ENCODE measurements at regions not wholly inside any gene's neighbourhood (a gene's known extent, or its start where the extent isn't known, plus 50 kb on each side); places are given as distances from the start of the nearest gene placed in this dataset.

GRCh38 chr2:147394179-147394790 lies 450.5 kb upstream of the ACVR2A start:
- DNase-seq, result no peak

GRCh38 chr2:147392180-147392579 lies 452.6 kb upstream of the ACVR2A start:
- no peak for DNase-seq

GRCh38 chr2:147390475-147390874 lies 454.4 kb upstream of the ACVR2A start:
- DNase-seq, result no peak

- DNase-seq, result no peak
These were observed 455.6 kb upstream of the ACVR2A start for GRCh38 chr2:147389218-147389617.

- no peak for DNase-seq
These were observed 456.6 kb upstream of the ACVR2A start for GRCh38 chr2:147388217-147388616.

GRCh38 chr2:147386284-147386683 lies 458.5 kb upstream of the ACVR2A start:
- no peak for DNase-seq

GRCh38 chr2:147385600-147385999 lies 459.2 kb upstream of the ACVR2A start:
- DNase-seq, result no peak

GRCh38 chr2:147384659-147385058 lies 460.2 kb upstream of the ACVR2A start:
- DNase-seq, result no peak

- no peak for DNase-seq
These were observed 462.4 kb upstream of the ACVR2A start for GRCh38 chr2:147382322-147382948.

GRCh38 chr2:147378403-147378802 lies 466.4 kb upstream of the ACVR2A start:
- DNase-seq, result no peak

- no peak for DNase-seq
These were observed 469.8 kb upstream of the ACVR2A start for GRCh38 chr2:147375073-147375472.

GRCh38 chr2:147374423-147374811 lies 470.4 kb upstream of the ACVR2A start:
- no peak for DNase-seq

- DNase-seq, result no peak
These were observed 470.9 kb upstream of the ACVR2A start for GRCh38 chr2:147373800-147374422.

GRCh38 chr2:147368306-147368705 lies 476.5 kb upstream of the ACVR2A start:
- no peak for DNase-seq

- no peak for DNase-seq
These were observed 478.6 kb upstream of the ACVR2A start for GRCh38 chr2:147366279-147366678.

GRCh38 chr2:147365622-147366021 lies 479.2 kb upstream of the ACVR2A start:
- no peak for DNase-seq

GRCh38 chr2:147364597-147364996 lies 480.2 kb upstream of the ACVR2A start:
- DNase-seq, result no peak

- DNase-seq, result no peak
These were observed 481.6 kb upstream of the ACVR2A start for GRCh38 chr2:147363181-147363580.

GRCh38 chr2:147358375-147358774 lies 486.5 kb upstream of the ACVR2A start:
- DNase-seq, result no peak

GRCh38 chr2:147356157-147356556 lies 488.7 kb upstream of the ACVR2A start:
- DNase-seq, result no peak

- DNase-seq, result no peak
These were observed 489.1 kb upstream of the ACVR2A start for GRCh38 chr2:147355706-147356105.

GRCh38 chr2:147353072-147353381 lies 491.8 kb upstream of the ACVR2A start:
- DNase-seq, result no peak

- DNase-seq, result no peak
These were observed 492.4 kb upstream of the ACVR2A start for GRCh38 chr2:147352264-147353071.

GRCh38 chr2:147351784-147352183 lies 493.0 kb upstream of the ACVR2A start:
- no peak for DNase-seq

Data from GOT3 (cell line).